Fibroblast of skin of right quadriceps (primary cell): ENCODE measurements at regions not wholly inside any gene's neighbourhood (a gene's known extent, or its start where the extent isn't known, plus 50 kb on each side); places are given as distances from the start of the nearest gene placed in this dataset.
"Not testable (repeated sequence)": the region's sequence is repeated elsewhere in the genome, so short reads cannot be mapped to it uniquely, and the experiment has no call there.

Experiments used
- DNase-seq: peaks from one replicate; pipeline ENCODE4 v3.0.0-alpha.2; 2013

- DNase-seq = no peak
Measured at GRCh38 chr6:86030875-86031274, 388.2 kb upstream of the SYNCRIP start.

GRCh38 chr6:86028776-86029175 is 386.1 kb upstream of the SYNCRIP start:
- DNase-seq = no peak

- DNase-seq = not testable (repeated sequence)
Measured at GRCh38 chr6:86026890-86027289, 384.2 kb upstream of the SYNCRIP start.

GRCh38 chr6:86017236-86017635 is 374.6 kb upstream of the SYNCRIP start:
- DNase-seq = no peak

- DNase-seq = no peak
Measured at GRCh38 chr6:86016567-86016966, 373.9 kb upstream of the SYNCRIP start.

- no peak for DNase-seq
Measured at GRCh38 chr6:86016077-86016476, 373.4 kb upstream of the SYNCRIP start.

GRCh38 chr6:86012991-86013390 is 370.3 kb upstream of the SYNCRIP start:
- DNase-seq = not testable (repeated sequence)

- no peak for DNase-seq
Measured at GRCh38 chr6:86010915-86011786, 368.5 kb upstream of the SYNCRIP start.

- DNase-seq = no peak
Measured at GRCh38 chr6:85997206-85997605, 354.5 kb upstream of the SYNCRIP start.

GRCh38 chr6:85996034-85996375 is 353.3 kb upstream of the SYNCRIP start:
- DNase-seq = no peak

GRCh38 chr6:85995339-85996033 is 352.8 kb upstream of the SYNCRIP start:
- no peak for DNase-seq

GRCh38 chr6:85986681-85987080 is 344.0 kb upstream of the SYNCRIP start:
- no peak for DNase-seq

- DNase-seq = no peak
Measured at GRCh38 chr6:85983032-85983659, 340.5 kb upstream of the SYNCRIP start.

- DNase-seq = no peak
Measured at GRCh38 chr6:85977661-85978060, 335.0 kb upstream of the SYNCRIP start.

GRCh38 chr6:85975957-85976356 is 333.3 kb upstream of the SYNCRIP start:
- DNase-seq = no peak

GRCh38 chr6:85971238-85971637 is 328.6 kb upstream of the SYNCRIP start:
- no peak for DNase-seq

GRCh38 chr6:85966828-85967227 is 324.1 kb upstream of the SYNCRIP start:
- DNase-seq = no peak

GRCh38 chr6:85961746-85962145 is 319.1 kb upstream of the SYNCRIP start:
- DNase-seq = no peak

GRCh38 chr6:85961125-85961524 is 318.4 kb upstream of the SYNCRIP start:
- DNase-seq = no peak

- DNase-seq = no peak
Measured at GRCh38 chr6:85948481-85948880, 305.8 kb upstream of the SYNCRIP start.

- DNase-seq = no peak
Measured at GRCh38 chr6:85945459-85946185, 302.9 kb upstream of the SYNCRIP start.

GRCh38 chr6:85944776-85945175 is 302.1 kb upstream of the SYNCRIP start:
- no peak for DNase-seq

- no peak for DNase-seq
Measured at GRCh38 chr6:85942844-85943243, 300.2 kb upstream of the SYNCRIP start.
